Liver (tissue), 7 donors: ENCODE measurements at regions not wholly inside any gene's neighbourhood (a gene's known extent, or its start where the extent isn't known, plus 50 kb on each side); places are given as distances from the start of the nearest gene placed in this dataset.
A peak's percentile ranks its signal among the peaks of the same experiment; 100 is the strongest.

ENCODE experiments used
- DNase-seq: peaks from one replicate; pipeline ENCODE4 v3.0.0-alpha.2; 2017; ENCODE audit warnings: low spot score
- H3K27ac ChIP-seq, 2 donors: one replicate each; pipeline ENCODE4 v1.7.0; 2013; ENCODE audit warnings: inconsistent platforms in 2 of 2, low read length in 2 of 2, control low read depth in 1 of 2, low read depth in 1 of 2, mild to moderate bottlenecking in 1 of 2
- H3K27me3 ChIP-seq, 4 donors: one replicate each; pipeline versions ENCODE4 v1.6.1 to v1.7.0; 2013; ENCODE audit warnings: low read length in 3 of 4, inconsistent platforms in 1 of 4, mild to moderate bottlenecking in 1 of 4, moderate library complexity in 1 of 4; ENCODE audit not compliant: control insufficient read depth in 4 of 4, insufficient read depth in 4 of 4
- H3K36me3 ChIP-seq, 4 donors: one replicate each; pipeline versions ENCODE4 v1.6.1 to v1.7.0; 2013; ENCODE audit warnings: low read length in 3 of 4, mild to moderate bottlenecking in 3 of 4, low read depth in 1 of 4, moderate library complexity in 1 of 4; ENCODE audit not compliant: control insufficient read depth in 4 of 4, insufficient read depth in 3 of 4
- H3K4me1 ChIP-seq, 4 donors: one replicate each; pipeline versions ENCODE4 v1.6.1 to v1.7.0; 2013; ENCODE audit warnings: low read length in 3 of 4, mild to moderate bottlenecking in 3 of 4, moderate library complexity in 1 of 4; ENCODE audit not compliant: control insufficient read depth in 4 of 4, insufficient read depth in 4 of 4
- H3K4me3 ChIP-seq, 3 donors: one replicate each; pipeline versions ENCODE4 v1.6.1 to v1.7.0; 2013; ENCODE audit warnings: low read length in 3 of 3, control low read depth in 1 of 3, low read depth in 1 of 3, mild to moderate bottlenecking in 1 of 3
- H3K9ac ChIP-seq, 2 donors: one replicate each; pipeline ENCODE4 v1.7.0; 2013; ENCODE audit warnings: low read length in 2 of 2, mild to moderate bottlenecking in 2 of 2, moderate library complexity in 2 of 2, control low read depth in 1 of 2, low read depth in 1 of 2
- H3K9me3 ChIP-seq, 4 donors: one replicate each; pipeline versions ENCODE4 v1.6.1 to v1.7.0; 2013; ENCODE audit warnings: low read length in 3 of 4; ENCODE audit not compliant: control insufficient read depth in 4 of 4
- ATF3 ChIP-seq: IDR thresholded peaks from 2 replicates; pipeline ENCODE4 v1.6.1; 2016; ENCODE audit warnings: antibody characterized with exemption
- FOXA1 ChIP-seq: IDR thresholded peaks from 2 replicates; pipeline ENCODE4 v1.6.1; 2016; ENCODE audit warnings: antibody characterized with exemption
- HNF4A ChIP-seq, 2 donors: conservative IDR thresholded peaks; 2 replicates each; pipeline ENCODE4 v1.6.1; 2016; ENCODE audit warnings: antibody characterized with exemption in 2 of 2, mild to moderate bottlenecking in 2 of 2
- MAX ChIP-seq: IDR thresholded peaks from 2 replicates; pipeline ENCODE4 v1.6.1; 2016; ENCODE audit warnings: antibody characterized with exemption
- RAD21 ChIP-seq, 2 donors: IDR thresholded peaks; 2 replicates each; pipeline ENCODE4 v1.6.1; 2016; ENCODE audit warnings: antibody characterized with exemption in 2 of 2, mild to moderate bottlenecking in 2 of 2
- REST ChIP-seq: IDR thresholded peaks from 2 replicates; pipeline ENCODE4 v1.6.1; 2016; ENCODE audit warnings: antibody characterized with exemption, mild to moderate bottlenecking
- RXRA ChIP-seq, 2 donors: IDR thresholded peaks; 2 replicates each; pipeline ENCODE4 v1.6.1; 2017 to 2018; ENCODE audit warnings: antibody characterized with exemption in 2 of 2, mild to moderate bottlenecking in 1 of 2
- TAF1 ChIP-seq: conservative IDR thresholded peaks from 2 replicates; pipeline ENCODE4 v1.6.1; 2016; ENCODE audit warnings: antibody characterized with exemption, mild to moderate bottlenecking
- ZBTB33 ChIP-seq: IDR thresholded peaks from 2 replicates; pipeline ENCODE4 v1.6.1; 2016; ENCODE audit warnings: antibody characterized with exemption
- WGBS: extraction: QIAGEN DNeasy Blood & Tissue Kit; methylation state at CpG from one replicate; pipeline ENCODE4 v1.1.7; 2013; 5-methylcytosine and 5-hydroxymethylcytosine counted together
- donor health status: healthy.
- donor health status: healthy.
- donor health status: healthy.
- donor health status: healthy.

GRCh38 chr10:130924138-130924819 lies 387.2 kb downstream of the TCERG1L start:
- H3K9ac ChIP-seq: no peak overlapping the region
- no peak for DNase-seq
- H3K4me1 ChIP-seq: no peaks in the 10 kb centered on the region
- TF ChIP-seq ATF3 (no peak), REST (peak; percentile 98)
- H3K27me3 ChIP-seq: peaks cover 0 to 4% (median 2%) of the 10 kb centered on the region in 4 donors
- WGBS: 37% methylated on average over 17 of the region's 17 CpGs
- no peaks in the 10 kb centered on the region for H3K9me3 ChIP-seq
- no peak overlapping the region for H3K27ac ChIP-seq
- H3K4me3 ChIP-seq: no peak overlapping the region
- no peaks in the 10 kb centered on the region for H3K36me3 ChIP-seq

GRCh38 chr10:130926442-130926841 lies 385.1 kb downstream of the TCERG1L start:
- H3K36me3 ChIP-seq: no peaks in the 10 kb centered on the region
- no peak overlapping the region for H3K4me3 ChIP-seq
- TF ChIP-seq HNF4A (conservative IDR thresholded peaks at IDR 0.05) (no peak), ZBTB33 (no peak), MAX (no peak), RXRA (IDR thresholded peaks at IDR 0.05) (no peak), RAD21 (IDR thresholded peaks at IDR 0.05) (no peak), REST (no peak), FOXA1 (no peak), TAF1 (no peak)
- no peaks in the 10 kb centered on the region for H3K9me3 ChIP-seq
- 76% methylated on average over 1 of the region's 1 CpG for WGBS
- H3K27me3 ChIP-seq: peaks cover 0 to 4% (median 2%) of the 10 kb centered on the region in 4 donors
- no peak overlapping the region for H3K27ac ChIP-seq
- H3K9ac ChIP-seq: no peak overlapping the region
- DNase-seq: no peak
- no peaks in the 10 kb centered on the region for H3K4me1 ChIP-seq
